VCaP (cell line): ENCODE measurements at regions not wholly inside any gene's neighbourhood (a gene's known extent, or its start where the extent isn't known, plus 50 kb on each side); places are given as distances from the start of the nearest gene placed in this dataset.
A peak's percentile ranks its signal among the peaks of the same experiment; 100 is the strongest.
"Not testable (repeated sequence)": the region's sequence is repeated elsewhere in the genome, so short reads cannot be mapped to it uniquely, and the experiment has no call there.

Experiments used
- H3K27ac ChIP-seq: fragments of 450-650 bp; 2 replicates; pipeline ENCODE4 v1.5.1; 2017
- CTCF ChIP-seq: fragments of 450-650 bp; conservative IDR thresholded peaks from 2 replicates; pipeline ENCODE4 v1.5.1; 2017; ENCODE audit warnings: mild to moderate bottlenecking, moderate library complexity

DNA sequence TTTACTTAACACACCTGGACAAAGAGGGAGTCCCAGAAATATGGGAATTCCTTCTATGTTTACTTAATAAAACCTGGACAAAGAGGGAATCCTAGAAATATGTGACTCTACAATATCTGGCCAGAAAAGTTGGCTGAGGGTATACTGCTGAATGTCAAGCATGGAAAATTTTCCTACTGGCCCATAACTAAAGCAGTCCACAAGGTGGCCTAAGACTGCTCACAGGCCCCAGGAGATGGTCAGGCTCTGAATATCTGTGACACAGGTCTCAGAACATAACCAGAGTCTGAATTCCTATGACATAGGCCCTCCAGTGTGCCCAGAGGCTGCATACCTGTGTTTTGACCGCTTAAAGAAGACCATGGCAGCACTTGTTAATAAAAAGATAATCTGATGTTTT, 578.2 kb upstream of the NRSN1 start:
- H3K27ac ChIP-seq = peak overlapping the region; percentile 26
- TF ChIP-seq CTCF = peak; percentile 72

- not testable (repeated sequence) for H3K27ac ChIP-seq
These were observed 571.1 kb upstream of the NRSN1 start for GRCh38 chr6:23554953-23555352.

DNA sequence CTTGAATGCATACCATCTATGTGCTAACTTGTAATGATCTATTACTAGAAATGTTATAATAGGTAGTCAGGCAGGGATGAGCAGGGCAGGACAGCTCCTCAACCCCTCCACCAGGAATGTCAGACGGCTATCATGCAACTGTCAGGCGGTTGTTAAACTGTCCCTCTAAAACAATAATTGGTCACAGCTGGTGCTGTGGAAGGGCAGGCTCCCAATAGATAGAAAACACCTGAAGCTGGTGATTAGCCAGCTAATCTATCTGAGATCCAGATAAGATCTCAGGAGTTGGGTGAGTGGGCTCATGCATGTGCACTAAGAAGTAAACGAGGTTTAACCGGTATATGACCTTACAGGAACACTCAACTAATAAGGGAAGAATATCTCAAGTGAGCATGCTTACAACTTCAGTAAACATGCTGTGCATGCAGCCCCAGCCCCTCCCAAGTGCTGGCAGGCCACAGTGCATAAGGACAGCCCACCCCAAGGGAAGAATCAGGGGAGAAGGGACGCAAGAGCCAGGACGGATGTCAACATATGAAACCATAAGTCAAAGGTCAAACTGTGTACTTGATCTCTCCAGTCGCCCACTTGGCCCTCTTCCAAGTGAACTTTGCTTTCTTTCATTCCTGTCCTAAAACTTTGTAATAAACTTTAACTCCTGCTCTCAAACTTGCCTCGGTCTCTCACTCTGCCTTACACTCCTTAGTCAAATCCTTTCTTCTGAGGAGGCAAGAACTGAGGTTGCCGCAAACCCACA, 566.2 kb upstream of the NRSN1 start:
- H3K27ac ChIP-seq = no peak overlapping the region
- no peak for TF ChIP-seq CTCF

GRCh38 chr6:23561732-23562131, 564.3 kb upstream of the NRSN1 start:
- no peak for TF ChIP-seq CTCF
- no peak overlapping the region for H3K27ac ChIP-seq

DNA sequence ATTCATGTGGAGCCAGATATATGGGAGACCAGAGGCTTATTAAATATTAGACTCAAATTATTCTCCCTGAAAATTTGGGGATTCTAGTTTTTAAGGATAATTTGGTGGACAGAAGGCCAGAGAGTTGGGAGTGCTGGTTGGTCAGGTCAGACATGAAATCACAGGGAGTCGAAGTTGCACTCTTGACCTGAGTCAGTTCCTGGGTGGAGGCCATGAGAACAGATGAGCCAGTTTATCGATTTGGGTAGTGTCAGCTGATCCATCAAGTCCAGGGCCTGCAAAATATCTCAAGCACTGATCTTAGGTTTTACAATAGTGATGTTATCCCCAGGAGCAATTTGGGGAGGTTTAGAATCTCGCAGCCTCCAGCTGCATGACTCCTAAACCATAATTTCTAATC, 563.5 kb upstream of the NRSN1 start:
- H3K27ac ChIP-seq = no peak overlapping the region
- TF ChIP-seq CTCF = no peak

DNA sequence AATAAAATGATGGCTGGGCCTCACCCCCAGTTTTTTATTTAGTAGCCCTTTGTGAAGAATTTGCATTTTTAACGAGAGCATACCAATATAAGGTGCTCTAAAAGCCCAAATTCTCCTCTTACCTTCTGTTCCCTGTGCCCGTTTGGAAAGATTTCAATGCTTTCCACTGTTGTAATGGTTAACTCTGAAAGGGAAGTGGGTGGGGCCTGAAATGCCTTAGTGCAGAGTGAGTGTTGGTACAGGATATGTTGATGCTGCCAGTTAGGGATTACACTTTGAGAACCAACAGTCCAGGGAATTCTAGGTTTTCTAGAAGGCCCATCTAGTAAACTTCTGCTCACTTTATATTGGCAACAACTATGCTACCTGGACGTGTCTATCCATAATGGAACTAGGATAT, 562.7 kb upstream of the NRSN1 start:
- no peak for TF ChIP-seq CTCF
- no peak overlapping the region for H3K27ac ChIP-seq

DNA sequence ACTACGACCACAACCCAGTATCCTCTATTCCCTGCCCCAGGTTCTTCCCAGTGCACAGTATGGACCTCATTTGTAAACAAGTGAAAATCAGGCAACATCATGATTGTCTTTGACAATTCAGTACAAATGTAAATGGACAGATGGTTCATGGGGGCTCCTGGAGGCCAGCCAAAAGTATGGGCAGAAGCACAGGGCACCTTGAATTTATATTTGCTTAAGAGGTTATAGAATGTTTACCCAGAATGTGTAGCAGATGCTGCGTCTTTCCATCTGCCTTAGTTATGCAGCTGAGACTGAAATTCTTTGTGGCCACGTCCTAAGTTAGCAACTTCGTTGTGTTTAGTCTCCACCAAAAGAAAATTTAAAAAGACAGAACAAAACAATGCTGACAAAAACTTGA, 559.6 kb upstream of the NRSN1 start:
- no peak for TF ChIP-seq CTCF
- peak overlapping the region; percentile 26 for H3K27ac ChIP-seq

GRCh38 chr6:23568292-23568691, 557.7 kb upstream of the NRSN1 start:
- no peak overlapping the region for H3K27ac ChIP-seq
- no peak for TF ChIP-seq CTCF
